ENCODE measurements at regions not wholly inside any gene's neighbourhood (a gene's known extent, or its start where the extent isn't known, plus 50 kb on each side); places are given as distances from the start of the nearest gene placed in this dataset.
"Not testable (repeated sequence)": the region's sequence is repeated elsewhere in the genome, so short reads cannot be mapped to it uniquely, and the experiment has no call there.

GRCh38 chr1:191709215-191709614, 449.0 kb upstream of the RGS18 start:
- Histone ChIP-seq H3K27ac (no peak overlapping the region), H3K27me3 (no peaks in the 10 kb centered on the region), H3K36me3 (no peaks in the 10 kb centered on the region), H3K4me3 (no peak overlapping the region), H3K9me3 (no peaks in the 10 kb centered on the region), H3K4me1 (no peaks in the 10 kb centered on the region)
- intact Hi-C loops (cut with DNase I; ENCODE audit: low total_unique reads), result no loop called here
- DNase-seq (ENCODE audit: low spot score in 2 of 2), result no peak
- TF ChIP-seq POLR2AphosphoS5 (IDR thresholded peaks at IDR 0.05) (no peak), CTCF (IDR thresholded peaks at IDR 0.05) (no peak), POLR2A (IDR thresholded peaks at IDR 0.05) (no peak)

- intact Hi-C loops (cut with DNase I; ENCODE audit: low total_unique reads), result no loop called here
- Histone ChIP-seq H3K27me3 (no peaks in the 10 kb centered on the region), H3K36me3 (no peaks in the 10 kb centered on the region), H3K9me3 (no peaks in the 10 kb centered on the region), H3K4me3 (no peak overlapping the region), H3K4me1 (no peaks in the 10 kb centered on the region), H3K27ac (no peak overlapping the region)
- no peak for DNase-seq (ENCODE audit: low spot score in 2 of 2)
- TF ChIP-seq POLR2AphosphoS5 (IDR thresholded peaks at IDR 0.05) (no peak), CTCF (IDR thresholded peaks at IDR 0.05) (no peak), POLR2A (IDR thresholded peaks at IDR 0.05) (no peak)
Measured at GRCh38 chr1:191711961-191712360, 446.3 kb upstream of the RGS18 start.

GRCh38 chr1:191714845-191715244, 443.4 kb upstream of the RGS18 start:
- H3K4me1 ChIP-seq, result no peaks in the 10 kb centered on the region
- H3K27me3 ChIP-seq, result no peaks in the 10 kb centered on the region
- no peaks in the 10 kb centered on the region for H3K9me3 ChIP-seq
- H3K36me3 ChIP-seq, result no peaks in the 10 kb centered on the region
- intact Hi-C loops (cut with DNase I; ENCODE audit: low total_unique reads), result no loop called here
- no peak overlapping the region for H3K27ac ChIP-seq
- DNase-seq (ENCODE audit: low spot score in 2 of 2), result no peak
- no peak overlapping the region for H3K4me3 ChIP-seq
- TF ChIP-seq POLR2A (IDR thresholded peaks at IDR 0.05), result no peak
- TF ChIP-seq POLR2AphosphoS5 (IDR thresholded peaks at IDR 0.05), result no peak
- no peak for TF ChIP-seq CTCF (IDR thresholded peaks at IDR 0.05)

- intact Hi-C loops (cut with DNase I; ENCODE audit: low total_unique reads), result no loop called here
- no peak overlapping the region for H3K4me3 ChIP-seq
- DNase-seq (ENCODE audit: low spot score in 2 of 2), result no peak
- H3K4me1 ChIP-seq, result no peaks in the 10 kb centered on the region
- TF ChIP-seq POLR2A (IDR thresholded peaks at IDR 0.05) (no peak), CTCF (IDR thresholded peaks at IDR 0.05) (no peak), POLR2AphosphoS5 (IDR thresholded peaks at IDR 0.05) (no peak)
- H3K27me3 ChIP-seq, result no peaks in the 10 kb centered on the region
- H3K9me3 ChIP-seq, result no peaks in the 10 kb centered on the region
- H3K36me3 ChIP-seq, result no peaks in the 10 kb centered on the region
- no peak overlapping the region for H3K27ac ChIP-seq
Measured at GRCh38 chr1:191729742-191730141, 428.5 kb upstream of the RGS18 start.

DNA sequence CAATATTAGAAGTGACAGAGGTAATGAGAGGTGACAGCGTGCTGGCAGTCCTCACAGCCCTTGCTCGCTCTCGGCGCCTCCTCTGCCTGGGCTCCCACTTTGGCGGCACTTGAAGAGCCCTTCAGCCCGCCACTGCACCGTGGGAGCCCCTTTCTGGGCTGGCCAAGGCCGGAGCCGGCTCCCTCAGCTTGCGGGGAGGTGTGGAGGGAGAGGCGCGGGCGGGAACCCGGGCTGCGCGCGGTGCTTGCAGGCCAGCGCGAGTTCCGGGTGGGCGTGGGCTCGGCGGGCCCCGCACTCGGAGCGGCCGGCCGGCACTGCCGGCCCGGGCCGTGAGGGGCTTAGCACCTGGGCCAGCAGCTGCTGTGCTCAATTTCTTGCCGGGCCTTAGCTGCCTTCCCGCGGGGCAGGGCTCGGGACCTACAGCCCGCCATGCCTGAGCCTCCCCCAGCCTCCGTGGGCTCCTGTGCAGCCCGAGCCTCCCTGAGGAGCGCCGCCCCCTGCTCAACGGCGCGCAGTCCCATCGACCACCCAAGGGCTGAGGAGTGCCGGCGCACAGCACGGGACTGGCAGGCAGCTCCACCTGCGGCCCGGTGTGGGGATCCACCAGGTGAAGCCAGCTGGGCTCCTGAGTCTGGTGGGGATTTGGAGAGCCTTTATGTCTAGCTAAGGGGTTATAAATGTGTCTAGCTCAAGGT, 426.5 kb upstream of the RGS18 start:
- H3K27ac ChIP-seq; H3K4me3 ChIP-seq; H3K27me3 ChIP-seq; H3K9me3 ChIP-seq; intact Hi-C loops (cut with DNase I; ENCODE audit: low total_unique reads); DNase-seq (ENCODE audit: low spot score in 2 of 2); H3K36me3 ChIP-seq; H3K4me1 ChIP-seq: not testable (repeated sequence)

DNA sequence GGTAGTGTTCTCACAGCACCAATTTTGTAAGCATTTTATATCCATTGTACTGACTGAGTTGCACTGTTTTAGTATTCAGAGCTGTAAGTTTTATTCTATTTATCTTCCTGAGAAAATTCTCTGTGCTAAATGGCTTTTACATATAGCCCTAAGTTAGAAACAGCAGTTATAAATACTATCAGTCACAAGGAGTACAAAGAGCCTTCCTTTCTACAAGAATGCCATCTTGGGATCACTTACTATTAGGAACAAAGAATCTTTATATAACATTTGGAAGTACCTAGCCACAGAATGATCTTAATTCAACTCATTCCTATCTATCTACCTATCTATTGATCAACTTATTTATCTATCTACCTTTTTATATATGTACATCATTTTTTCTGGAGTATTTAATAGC, 423.9 kb upstream of the RGS18 start:
- H3K9me3 ChIP-seq, result no peaks in the 10 kb centered on the region
- TF ChIP-seq POLR2A (IDR thresholded peaks at IDR 0.05) (no peak), POLR2AphosphoS5 (IDR thresholded peaks at IDR 0.05) (no peak)
- no peaks in the 10 kb centered on the region for H3K27me3 ChIP-seq
- H3K4me3 ChIP-seq, result no peak overlapping the region
- no peaks in the 10 kb centered on the region for H3K4me1 ChIP-seq
- no peak for DNase-seq (ENCODE audit: low spot score in 2 of 2)
- H3K27ac ChIP-seq, result no peak overlapping the region
- no peaks in the 10 kb centered on the region for H3K36me3 ChIP-seq
- intact Hi-C loops (cut with DNase I; ENCODE audit: low total_unique reads), result no loop called here
